GM23338 (cell line): ENCODE measurements at regions not wholly inside any gene's neighbourhood (a gene's known extent, or its start where the extent isn't known, plus 50 kb on each side); places are given as distances from the start of the nearest gene placed in this dataset.

Experiments used
- ATAC-seq: fragments of 200-7000 bp; cut with Tn5 transposase; 3 replicates; pipeline ENCODE4 v1.9.1; 2020
- DNase-seq: peaks from one replicate; pipeline ENCODE4 v3.0.0-alpha.2; 2015; ENCODE audit warnings: low spot score
- H2AFZ ChIP-seq: fragments of 200-600 bp; sonication (generic); 2 replicates; pipeline ENCODE4 v1.8.0; 2016; ENCODE audit warnings: antibody characterized with exemption, mild to moderate bottlenecking, moderate library complexity
- H3F3A ChIP-seq: fragments of 200-600 bp; sonication (generic); replicated peaks from 2 replicates; pipeline ENCODE4 v1.8.0; 2017; ENCODE audit warnings: antibody characterized with exemption, mixed run types, low read depth
- H3K27ac ChIP-seq: fragments of 200-600 bp; sonication (generic); 2 replicates; pipeline ENCODE4 v1.6.1; 2016; ENCODE audit warnings: low read depth
- H3K27me3 ChIP-seq: fragments of 200-600 bp; sonication (generic); 2 replicates; pipeline ENCODE4 v1.8.0; 2016; ENCODE audit warnings: mild to moderate bottlenecking, mixed run types, moderate library complexity; ENCODE audit not compliant: insufficient read depth
- H3K36me3 ChIP-seq: fragments of 200-600 bp; sonication (generic); 2 replicates; pipeline ENCODE4 v1.8.0; 2016; ENCODE audit warnings: mild to moderate bottlenecking; ENCODE audit not compliant: insufficient read depth
- H3K4me1 ChIP-seq: fragments of 200-600 bp; sonication (generic); 2 replicates; pipeline ENCODE4 v1.8.0; 2016; ENCODE audit warnings: mild to moderate bottlenecking, moderate library complexity; ENCODE audit not compliant: insufficient read depth
- H3K4me2 ChIP-seq: fragments of 200-600 bp; sonication (generic); 2 replicates; pipeline ENCODE4 v1.7.1; 2017; ENCODE audit warnings: mixed run types
- H3K4me3 ChIP-seq: fragments of 200-600 bp; sonication (generic); 2 replicates; pipeline ENCODE4 v1.6.1; 2016; ENCODE audit warnings: mixed run types
- H3K79me2 ChIP-seq: fragments of 200-600 bp; sonication (generic); replicated peaks from 2 replicates; pipeline ENCODE4 v1.8.0; 2017; ENCODE audit warnings: mild to moderate bottlenecking; ENCODE audit not compliant: insufficient read depth
- H3K9me2 ChIP-seq: fragments of 200-600 bp; sonication (generic); 2 replicates; pipeline ENCODE4 v1.8.0; 2017; ENCODE audit not compliant: insufficient read depth
- H4K20me1 ChIP-seq: fragments of 200-600 bp; sonication (generic); replicated peaks from 2 replicates; pipeline ENCODE4 v1.8.0; 2017; ENCODE audit warnings: mild to moderate bottlenecking; ENCODE audit not compliant: insufficient read depth
- H3K27ac Mint-ChIP-seq: 2 replicates; pipeline ENCODE4 v1.8.0; 2020; ENCODE audit warnings: inconsistent platforms, mild to moderate bottlenecking, moderate library complexity, mixed read lengths
- H3K27me3 Mint-ChIP-seq: 3 replicates; pipeline ENCODE4 v1.8.0; 2022; ENCODE audit warnings: low read depth, mild to moderate bottlenecking, moderate library complexity, mixed read lengths, inconsistent platforms; ENCODE audit not compliant: insufficient read depth, poor library complexity
- H3K36me3 Mint-ChIP-seq: 3 replicates; pipeline ENCODE4 v1.8.0; 2021; ENCODE audit warnings: low read depth, mild to moderate bottlenecking, inconsistent platforms, moderate library complexity, mixed read lengths
- H3K4me1 Mint-ChIP-seq: 3 replicates; pipeline ENCODE4 v1.8.0; 2020; ENCODE audit warnings: mild to moderate bottlenecking, inconsistent platforms, mixed read lengths
- H3K4me3 Mint-ChIP-seq: 3 replicates; pipeline ENCODE4 v1.8.0; 2021; ENCODE audit warnings: moderate library complexity, mild to moderate bottlenecking, inconsistent platforms, mixed read lengths
- H3K9me3 Mint-ChIP-seq: 3 replicates; pipeline ENCODE4 v1.8.0; 2020; ENCODE audit warnings: moderate library complexity, mild to moderate bottlenecking, inconsistent platforms, mixed read lengths
- CREB1 ChIP-seq: fragments of 250-450 bp; sonication (Bioruptor Pico); IDR thresholded peaks from 2 replicates; pipeline ENCODE4 v1.5.0; 2020; ENCODE audit warnings: low read depth, mild to moderate bottlenecking, moderate library complexity
- EZH2 ChIP-seq: fragments of 200-600 bp; sonication (generic); IDR thresholded peaks from one replicate; pipeline ENCODE4 v1.8.0; 2017; ENCODE audit warnings: antibody characterized with exemption, mild to moderate bottlenecking, low read depth; ENCODE audit not compliant: unreplicated experiment
- EZH2phosphoT487 ChIP-seq: fragments of 200-600 bp; sonication (generic); IDR thresholded peaks from one replicate; pipeline ENCODE4 v1.8.1; 2018; ENCODE audit warnings: antibody characterized with exemption; ENCODE audit not compliant: unreplicated experiment
- NANOG ChIP-seq: IDR thresholded peaks from 2 replicates; pipeline ENCODE4 v1.6.1; 2016; ENCODE audit warnings: antibody characterized with exemption, borderline replicate concordance
- POLR2AphosphoS5 ChIP-seq: IDR thresholded peaks from 2 replicates; pipeline ENCODE4 v1.6.1; 2016; ENCODE audit warnings: antibody characterized with exemption, low read depth
- REST ChIP-seq: IDR thresholded peaks from one replicate; pipeline ENCODE4 v1.6.1; 2018; ENCODE audit warnings: antibody characterized with exemption; ENCODE audit not compliant: unreplicated experiment
- STAT1 ChIP-seq: IDR thresholded peaks from one replicate; pipeline ENCODE4 v1.6.1; 2016; ENCODE audit warnings: antibody characterized with exemption; ENCODE audit not compliant: unreplicated experiment
- ZNF114 ChIP-seq: fragments of 250-450 bp; sonication (Bioruptor Pico); IDR thresholded peaks from 2 replicates; pipeline ENCODE4 v1.5.0; 2020; ENCODE audit warnings: mild to moderate bottlenecking, moderate library complexity
- ZNF331 ChIP-seq: fragments of 250-450 bp; sonication (Bioruptor Pico); IDR thresholded peaks from 2 replicates; pipeline ENCODE4 v1.5.0; 2020; ENCODE audit warnings: low read depth, mild to moderate bottlenecking, moderate library complexity

DNA sequence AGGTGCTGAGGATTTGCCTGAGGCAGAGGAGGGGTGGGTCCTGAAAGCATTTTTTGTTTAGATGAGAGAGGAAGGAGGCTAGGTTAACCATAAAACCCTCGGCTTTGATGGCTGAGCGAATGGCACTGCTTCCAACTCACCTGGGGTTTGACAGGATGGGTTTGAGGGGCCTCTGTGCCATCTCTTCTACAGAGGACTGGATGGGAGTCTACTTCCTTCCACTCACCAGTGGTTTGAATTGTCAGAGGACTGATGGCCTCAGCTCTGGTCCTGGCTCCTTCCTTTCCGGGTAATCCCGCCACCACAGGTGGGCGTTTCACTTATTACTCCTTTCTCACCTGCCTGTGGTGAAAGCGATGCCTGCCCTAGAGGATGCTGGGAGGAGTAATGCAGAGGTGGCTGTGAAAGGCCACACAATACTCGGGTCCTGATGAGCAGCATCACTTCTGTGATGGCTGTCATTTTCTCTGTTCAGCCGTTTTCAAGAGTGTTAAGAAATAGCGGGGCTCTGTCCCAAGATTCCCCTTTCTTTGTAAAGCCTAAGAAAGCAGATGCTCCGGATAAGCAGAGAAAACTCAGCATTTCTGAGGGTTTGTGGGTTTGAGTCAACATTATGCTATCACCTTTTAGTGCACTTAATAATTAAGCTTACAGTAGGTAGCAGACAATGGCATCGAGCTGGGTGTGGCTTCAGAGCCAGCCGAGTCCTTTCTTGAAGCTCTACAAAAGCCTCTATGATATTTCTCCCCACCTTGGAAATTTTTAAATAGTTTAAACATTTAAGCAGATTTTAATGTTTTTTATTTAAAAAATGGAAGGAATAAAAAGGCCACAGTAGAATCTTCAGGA, 220.7 kb downstream of the HLX start:
- H3K4me3 Mint-ChIP-seq, result no peak overlapping the region
- Histone ChIP-seq H3K27me3 (no peaks in the 10 kb centered on the region), H3K27ac (no peak overlapping the region), H3K4me2 (no peak overlapping the region), H4K20me1 (no peaks in the 10 kb centered on the region), H3K9me2 (no peaks in the 10 kb centered on the region; the same call in 1 of the 2 replicates), H2AFZ (0 out of 2 replicates have a peak overlapping the region, but pooled peaks have one; percentile 59), H3K4me1 (no peaks in the 10 kb centered on the region), H3K36me3 (no peaks in the 10 kb centered on the region), H3K79me2 (no peaks in the 10 kb centered on the region), H3F3A (no peaks in the 10 kb centered on the region), H3K4me3 (no peak overlapping the region)
- no peak for DNase-seq
- TF ChIP-seq CREB1 (CRISPR knock-in tag) (no peak), STAT1 (no peak), ZNF114 (CRISPR knock-in tag) (no peak), NANOG (no peak), REST (no peak), EZH2 (no peak), ZNF331 (no peak), POLR2AphosphoS5 (no peak)
- no peaks in the 10 kb centered on the region for H3K27me3 Mint-ChIP-seq
- no peak overlapping the region for H3K27ac Mint-ChIP-seq
- H3K9me3 Mint-ChIP-seq, result no peaks in the 10 kb centered on the region
- ATAC-seq, result no peak
- H3K36me3 Mint-ChIP-seq, result no peaks in the 10 kb centered on the region
- no peaks in the 10 kb centered on the region for H3K4me1 Mint-ChIP-seq

GRCh38 chr1:221100611-221101010, 221.4 kb downstream of the HLX start:
- no peaks in the 10 kb centered on the region for H3K4me1 ChIP-seq
- ATAC-seq (no peak), DNase-seq (no peak)
- H3K36me3 ChIP-seq, result no peaks in the 10 kb centered on the region
- no peak overlapping the region for H3K27ac ChIP-seq
- H3F3A ChIP-seq, result no peaks in the 10 kb centered on the region
- H3K4me2 ChIP-seq, result no peak overlapping the region
- H3K9me3 Mint-ChIP-seq, result no peaks in the 10 kb centered on the region
- H3K4me3 ChIP-seq, result no peak overlapping the region
- no peak for TF ChIP-seq ZNF114 (CRISPR knock-in tag)
- no peak for TF ChIP-seq EZH2
- no peak for TF ChIP-seq POLR2AphosphoS5
- no peak for TF ChIP-seq REST
- no peak for TF ChIP-seq EZH2phosphoT487
- no peak for TF ChIP-seq ZNF331
- H4K20me1 ChIP-seq, result no peaks in the 10 kb centered on the region
- H3K27me3 ChIP-seq, result no peaks in the 10 kb centered on the region
- H3K36me3 Mint-ChIP-seq, result no peaks in the 10 kb centered on the region
- H2AFZ ChIP-seq, result no peak overlapping the region
- H3K4me1 Mint-ChIP-seq, result no peaks in the 10 kb centered on the region
- no peaks in the 10 kb centered on the region; the same call in 1 of the 2 replicates for H3K9me2 ChIP-seq
- H3K27ac Mint-ChIP-seq, result no peak overlapping the region
- no peaks in the 10 kb centered on the region for H3K27me3 Mint-ChIP-seq
- no peak overlapping the region for H3K4me3 Mint-ChIP-seq
- H3K79me2 ChIP-seq, result no peaks in the 10 kb centered on the region
